IMR-90 (cell line): ENCODE measurements at regions not wholly inside any gene's neighbourhood (a gene's known extent, or its start where the extent isn't known, plus 50 kb on each side); places are given as distances from the start of the nearest gene placed in this dataset.

Source experiments
- ATAC-seq: fragments of 200-7000 bp; cut with Tn5 transposase; 2 replicates; pipeline ENCODE4 v1.9.1; 2020; ENCODE audit warnings: low read depth, mild to moderate bottlenecking, moderate library complexity
- BruUV-seq: library from RNA; stranded (reverse); fragments of 400-500 nt; replicated peaks from 2 replicates; lab custom pipeline; 2021; lab: Mats Ljungman, UMichigan
- CTCF ChIA-PET: fragments of 300-600 bp; formaldehyde crosslinking; extraction: SDS; loops from one replicate; lab custom pipeline; 2021; ENCODE audit warnings: antibody characterized with exemption; lab: Yijun Ruan, JAX
- POLR2A ChIA-PET: fragments of 300-600 bp; sonication (Branson Sonifier 250); formaldehyde crosslinking; loops from one replicate; lab custom pipeline; 2022; ENCODE audit warnings: antibody characterized with exemption; ENCODE audit not compliant: unreplicated experiment; lab: Charles Lee
- DNase-seq: peaks from one replicate; pipeline ENCODE4 v3.0.0; 2013
- H2AFZ ChIP-seq: replicated peaks from 2 replicates; pipeline ENCODE3; 2013; ENCODE audit warnings: low read length, mild to moderate bottlenecking; ENCODE audit not compliant: poor library complexity
- H2AK5ac ChIP-seq: 2 replicates; pipeline ENCODE4 v1.6.1; 2013; ENCODE audit warnings: low read depth, low read length, inconsistent platforms
- H2AK9ac ChIP-seq: replicated peaks from 2 replicates; pipeline ENCODE3; 2013; ENCODE audit warnings: mild to moderate bottlenecking, low read depth, low read length, moderate library complexity; ENCODE audit not compliant: poor library complexity
- H2BK120ac ChIP-seq: 2 replicates; pipeline ENCODE4 v1.6.1; 2013; ENCODE audit warnings: low read depth, low read length, inconsistent platforms
- H2BK15ac ChIP-seq: 3 replicates; pipeline ENCODE4 v1.6.1; 2013; ENCODE audit warnings: low read depth, low read length, inconsistent platforms
- H2BK20ac ChIP-seq: 2 replicates; pipeline ENCODE4 v1.6.1; 2013; ENCODE audit warnings: low read depth, mild to moderate bottlenecking, inconsistent platforms, low read length, moderate library complexity
- H2BK5ac ChIP-seq: 2 replicates; pipeline ENCODE4 v1.6.1; 2013; ENCODE audit warnings: mild to moderate bottlenecking, low read depth, low read length, inconsistent platforms; ENCODE audit not compliant: poor library complexity, severe bottlenecking
- H3K14ac ChIP-seq: replicated peaks from 2 replicates; pipeline ENCODE4 v1.6.1; 2013; ENCODE audit warnings: low read depth, low read length, inconsistent platforms
- H3K18ac ChIP-seq: 2 replicates; pipeline ENCODE4 v1.6.1; 2013; ENCODE audit warnings: low read depth, low read length, control low read depth
- H3K23ac ChIP-seq: 2 replicates; pipeline ENCODE4 v1.6.1; 2013; ENCODE audit warnings: low read depth, low read length, inconsistent platforms
- H3K27ac ChIP-seq: 2 replicates; pipeline ENCODE4 v1.5.1; 2013; ENCODE audit warnings: mild to moderate bottlenecking, control low read depth, low read length; ENCODE audit not compliant: insufficient read depth
- H3K27me3 ChIP-seq: 2 replicates; pipeline ENCODE4 v1.6.1; 2013; ENCODE audit warnings: low read length; ENCODE audit not compliant: control insufficient read depth, insufficient read depth
- H3K36me3 ChIP-seq: 2 replicates; pipeline ENCODE4 v1.6.1; 2013; ENCODE audit warnings: low read length, mixed read lengths; ENCODE audit not compliant: control insufficient read depth, insufficient read depth
- H3K4ac ChIP-seq: 2 replicates; pipeline ENCODE4 v1.6.1; 2013; ENCODE audit warnings: low read depth, low read length, inconsistent platforms
- H3K4me1 ChIP-seq: 2 replicates; pipeline ENCODE4 v1.6.1; 2013; ENCODE audit warnings: low read length, mixed read lengths; ENCODE audit not compliant: control insufficient read depth, insufficient read depth
- H3K4me2 ChIP-seq: 2 replicates; pipeline ENCODE4 v1.6.1; 2013; ENCODE audit warnings: low read depth, mild to moderate bottlenecking, control low read depth, low read length, moderate library complexity
- H3K4me3 ChIP-seq: 2 replicates; pipeline ENCODE4 v1.5.1; 2013; ENCODE audit warnings: low read depth, mild to moderate bottlenecking, control low read depth, low read length, moderate library complexity; ENCODE audit not compliant: insufficient read depth
- H3K56ac ChIP-seq: 2 replicates; pipeline ENCODE4 v1.6.1; 2013; ENCODE audit warnings: low read length, inconsistent platforms; ENCODE audit not compliant: insufficient read depth; ENCODE audit errors: extremely low read depth
- H3K79me1 ChIP-seq, 2 experiments: 2 replicates each; pipeline ENCODE4 v1.6.1; 2013; ENCODE audit warnings: low read length in 2 of 2, inconsistent platforms in 1 of 2, low read depth in 1 of 2
- H3K9ac ChIP-seq: 2 replicates; pipeline ENCODE4 v1.6.1; 2013; ENCODE audit warnings: low read depth, low read length, control low read depth
- H3K9me1 ChIP-seq: 2 replicates; pipeline ENCODE4 v1.6.1; 2013; ENCODE audit warnings: low read length, inconsistent platforms; ENCODE audit not compliant: insufficient read depth
- H3K9me3 ChIP-seq: 2 replicates; pipeline ENCODE4 v1.6.1; 2013; ENCODE audit warnings: low read length; ENCODE audit not compliant: control insufficient read depth, insufficient read depth
- H4K20me1 ChIP-seq: 2 replicates; pipeline ENCODE4 v1.6.1; 2013; ENCODE audit warnings: low read length, inconsistent platforms; ENCODE audit not compliant: insufficient read depth
- H4K5ac ChIP-seq: 2 replicates; pipeline ENCODE4 v1.6.1; 2013; ENCODE audit warnings: mild to moderate bottlenecking, low read depth, low read length, control low read depth
- H4K8ac ChIP-seq, 2 experiments: 2 replicates each; pipeline ENCODE4 v1.6.1; 2013; ENCODE audit warnings: low read depth in 2 of 2, low read length in 2 of 2, control low read depth in 1 of 2, inconsistent platforms in 1 of 2
- H4K91ac ChIP-seq: 2 replicates; pipeline ENCODE4 v1.6.1; 2013; ENCODE audit warnings: low read depth, low read length, inconsistent platforms; ENCODE audit not compliant: insufficient read depth
- BHLHE40 ChIP-seq: fragments of 150-350 bp; IDR thresholded peaks from 2 replicates; pipeline ENCODE4 v1.6.1; 2016; ENCODE audit warnings: mild to moderate bottlenecking, low read depth, low read length
- FOS ChIP-seq: fragments of 150-350 bp; IDR thresholded peaks from 2 replicates; pipeline ENCODE4 v1.6.1; 2016; ENCODE audit warnings: low read depth, low read length
- MAZ ChIP-seq: IDR thresholded peaks from 2 replicates; pipeline ENCODE4 v1.6.1; 2012; ENCODE audit warnings: low read depth, mild to moderate bottlenecking, low read length, improper control_type of control experiment, moderate library complexity, borderline replicate concordance
- RAD21 ChIP-seq: IDR thresholded peaks from 2 replicates; pipeline ENCODE4 v1.6.1; 2012; ENCODE audit warnings: low read length, improper control_type of control experiment
- RFX5 ChIP-seq: IDR thresholded peaks from 2 replicates; pipeline ENCODE4 v1.8.0; 2012; ENCODE audit warnings: low read depth, mild to moderate bottlenecking, low read length, moderate library complexity
- SMC3 ChIP-seq: fragments of 150-350 bp; IDR thresholded peaks from 2 replicates; pipeline ENCODE4 v1.6.1; 2016; ENCODE audit warnings: low read depth, mild to moderate bottlenecking, antibody characterized with exemption, low read length, moderate library complexity
- WGBS, 2 experiments: methylation state at CpG; one replicate each; pipeline versions ENCODE4 v1.1.5 to v1.1.7; 2013; ENCODE audit warnings: missing lambda C conversion rate in 2 of 2; ENCODE audit not compliant: insufficient read length in 1 of 2; ENCODE audit errors: extremely low coverage in 2 of 2; 5-methylcytosine and 5-hydroxymethylcytosine counted together
- dilution Hi-C: fragments of 300-500 bp; cut with HindIII; formaldehyde crosslinking; loops from one replicate; pipeline ENCODE4 v1.14.3; 2018; ENCODE audit warnings: low sequenced_read_pairs; ENCODE audit not compliant: unreplicated experiment
- in situ Hi-C: fragments of 300-500 bp; cut with MboI; formaldehyde crosslinking; loops from 3 replicates; pipeline ENCODE4 v1.14.3; 2019; ENCODE audit warnings: low sequenced_read_pairs, inconsistent platforms, mixed read lengths
- intact Hi-C: fragments of 100-400 bp; cut with micrococcal nuclease; formaldehyde crosslinking; loops from 2 replicates; pipeline ENCODE4 v1.10.0; 2022
- TF ChIP-seq, protein P1 (sequence below): fragments of 150-350 bp; IDR thresholded peaks from 2 replicates; pipeline ENCODE4 v1.6.1; 2017; ENCODE audit warnings: mild to moderate bottlenecking, antibody characterized with exemption, low read length, low read depth
- TF ChIP-seq, protein P2 (sequence below): conservative IDR thresholded peaks from 2 replicates; pipeline ENCODE4 v1.5.1; 2012; ENCODE audit warnings: mild to moderate bottlenecking, low read depth, low read length, improper control_type of control experiment

DNA sequence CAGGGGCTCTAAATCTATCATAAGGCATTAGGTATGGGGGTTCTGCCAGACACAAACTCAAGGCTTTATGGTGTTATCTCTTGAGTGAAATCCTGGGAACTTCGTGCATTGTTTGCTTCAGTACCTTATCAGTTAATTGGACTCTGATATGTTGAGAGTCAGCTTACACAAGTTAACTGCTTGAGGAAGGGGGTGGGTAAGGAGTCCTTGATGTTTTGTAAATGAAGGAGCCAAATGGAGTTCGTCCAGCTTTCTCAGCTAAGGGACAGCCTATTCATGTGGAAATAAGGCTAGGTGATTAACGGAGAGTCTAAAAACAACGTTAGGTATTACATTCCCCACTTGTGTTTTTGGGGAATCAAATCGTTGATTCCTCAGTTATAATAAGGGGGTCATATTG, 157.4 kb downstream of the TRIM27 start:
- H3K23ac ChIP-seq, result no peak overlapping the region
- H2BK20ac ChIP-seq, result no peak overlapping the region
- H3K18ac ChIP-seq, result no peak overlapping the region
- no peak overlapping the region for H2AFZ ChIP-seq
- no peaks in the 10 kb centered on the region for H3K9me3 ChIP-seq
- no peak overlapping the region for H3K56ac ChIP-seq
- no peak overlapping the region for H2BK15ac ChIP-seq
- no peaks in the 10 kb centered on the region for H3K4me1 ChIP-seq
- H3K4me2 ChIP-seq, result no peak overlapping the region
- H3K4me3 ChIP-seq, result no peak overlapping the region
- TF ChIP-seq SMC3 (no peak), BHLHE40 (no peak), RFX5 (no peak), MAZ (no peak), FOS (no peak), RAD21 (no peak)
- TF ChIP-seq, protein P1, sequence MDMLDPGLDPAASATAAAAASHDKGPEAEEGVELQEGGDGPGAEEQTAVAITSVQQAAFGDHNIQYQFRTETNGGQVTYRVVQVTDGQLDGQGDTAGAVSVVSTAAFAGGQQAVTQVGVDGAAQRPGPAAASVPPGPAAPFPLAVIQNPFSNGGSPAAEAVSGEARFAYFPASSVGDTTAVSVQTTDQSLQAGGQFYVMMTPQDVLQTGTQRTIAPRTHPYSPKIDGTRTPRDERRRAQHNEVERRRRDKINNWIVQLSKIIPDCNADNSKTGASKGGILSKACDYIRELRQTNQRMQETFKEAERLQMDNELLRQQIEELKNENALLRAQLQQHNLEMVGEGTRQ, result no peak
- TF ChIP-seq, protein P2, sequence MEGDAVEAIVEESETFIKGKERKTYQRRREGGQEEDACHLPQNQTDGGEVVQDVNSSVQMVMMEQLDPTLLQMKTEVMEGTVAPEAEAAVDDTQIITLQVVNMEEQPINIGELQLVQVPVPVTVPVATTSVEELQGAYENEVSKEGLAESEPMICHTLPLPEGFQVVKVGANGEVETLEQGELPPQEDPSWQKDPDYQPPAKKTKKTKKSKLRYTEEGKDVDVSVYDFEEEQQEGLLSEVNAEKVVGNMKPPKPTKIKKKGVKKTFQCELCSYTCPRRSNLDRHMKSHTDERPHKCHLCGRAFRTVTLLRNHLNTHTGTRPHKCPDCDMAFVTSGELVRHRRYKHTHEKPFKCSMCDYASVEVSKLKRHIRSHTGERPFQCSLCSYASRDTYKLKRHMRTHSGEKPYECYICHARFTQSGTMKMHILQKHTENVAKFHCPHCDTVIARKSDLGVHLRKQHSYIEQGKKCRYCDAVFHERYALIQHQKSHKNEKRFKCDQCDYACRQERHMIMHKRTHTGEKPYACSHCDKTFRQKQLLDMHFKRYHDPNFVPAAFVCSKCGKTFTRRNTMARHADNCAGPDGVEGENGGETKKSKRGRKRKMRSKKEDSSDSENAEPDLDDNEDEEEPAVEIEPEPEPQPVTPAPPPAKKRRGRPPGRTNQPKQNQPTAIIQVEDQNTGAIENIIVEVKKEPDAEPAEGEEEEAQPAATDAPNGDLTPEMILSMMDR, result no peak
- dilution Hi-C loops, result no loop called here
- no peaks in the 10 kb centered on the region for H3K9me1 ChIP-seq
- H3K9ac ChIP-seq, result no peak overlapping the region
- H3K27ac ChIP-seq, result no peak overlapping the region
- DNase-seq (no peak), ATAC-seq (no peak)
- no peak overlapping the region for H4K8ac ChIP-seq
- in situ Hi-C loops, result no loop called here
- intact Hi-C loops, result no loop called here
- no peak overlapping the region for H4K91ac ChIP-seq
- no peak overlapping the region for H4K5ac ChIP-seq
- peaks cover 32% of the 10 kb centered on the region for H3K27me3 ChIP-seq
- no peaks in the 10 kb centered on the region for H3K36me3 ChIP-seq
- ChIA-PET CTCF (no interaction called here), POLR2A (no interaction called here)
- H2AK9ac ChIP-seq, result no peak overlapping the region
- no peak overlapping the region for H3K14ac ChIP-seq
- WGBS, 2 experiments, result no CpG with 5 or more reads among the region's 5 CpGs
- BruUV-seq, result no TSS peak
- H2BK120ac ChIP-seq, result no peak overlapping the region
- H3K79me1 ChIP-seq, result no peaks in the 10 kb centered on the region
- no peak overlapping the region for H2BK5ac ChIP-seq
- no peak overlapping the region for H3K4ac ChIP-seq
- no peak overlapping the region for H2AK5ac ChIP-seq
- H4K20me1 ChIP-seq, result no peaks in the 10 kb centered on the region
